HCT116 (cell line): ENCODE measurements at regions not wholly inside any gene's neighbourhood (a gene's known extent, or its start where the extent isn't known, plus 50 kb on each side); places are given as distances from the start of the nearest gene placed in this dataset.

Source experiments
- ATAC-seq: fragments of 200-7000 bp; cut with Tn5 transposase; 2 replicates; pipeline ENCODE4 v1.9.1; 2020; ENCODE audit warnings: mild to moderate bottlenecking, moderate library complexity
- BruUV-seq: library from RNA; stranded (reverse); fragments of 400-500 nt; replicated peaks from 2 replicates; lab custom pipeline; 2021; lab: Mats Ljungman, UMichigan
- CTCF ChIA-PET: fragments of 300-600 bp; sonication (Branson Sonifier 250); formaldehyde crosslinking; loops from one replicate; lab custom pipeline; 2021; ENCODE audit warnings: antibody characterized with exemption; lab: Charles Lee
- POLR2A ChIA-PET: fragments of 300-600, 350-600 bp; sonication (Branson Sonifier 250); formaldehyde crosslinking; loops from one replicate; lab custom pipeline; 2021; ENCODE audit warnings: antibody characterized with exemption; lab: Charles Lee
- RAD21 ChIA-PET, 2 experiments: fragments of 300-600 bp; sonication (Branson Sonifier 250); formaldehyde crosslinking; loops; one replicate each; lab custom pipeline; 2023; ENCODE audit warnings: low total read pairs in 2 of 2; ENCODE audit not compliant: uncharacterized antibody in 2 of 2, unreplicated experiment in 2 of 2, low non-redundant PET in 1 of 2; lab: Charles Lee
- DNase-seq: peaks from one replicate; pipeline ENCODE4 v3.0.0-alpha.2; 2010; ENCODE audit warnings: low read depth, low spot score
- H2AFZ ChIP-seq: fragments of 200-600 bp; shearing (Covaris generic), sonication (generic); 2 replicates; pipeline ENCODE4 v1.6.1; 2017; ENCODE audit warnings: low read depth, mixed run types, mixed read lengths, antibody characterized with exemption, low read length; ENCODE audit not compliant: poor library complexity, severe bottlenecking
- H3K27ac ChIP-seq: 2 replicates; pipeline ENCODE4 v1.5.1; 2012; ENCODE audit warnings: low read depth, low read length
- H3K27me3 ChIP-seq: fragments of 200-600 bp; sonication (generic); 2 replicates; pipeline ENCODE4 v1.6.1; 2016; ENCODE audit warnings: mixed run types, low read length, mixed read lengths; ENCODE audit not compliant: insufficient read depth
- H3K36me3 ChIP-seq, 2 experiments: fragments of 200-500 bp in 1 of 2; fragments of 200-600 bp in 1 of 2; sonication (Bioruptor generic) in 1 of 2; sonication (generic) in 1 of 2; 2 replicates each; pipeline versions ENCODE4 v1.5.1 to v1.6.1; 2014 to 2016; ENCODE audit warnings: low read length in 2 of 2, inconsistent platforms in 1 of 2, mixed read lengths in 1 of 2, mixed run types in 1 of 2; ENCODE audit not compliant: insufficient read depth in 2 of 2, control insufficient read depth in 1 of 2
- H3K4me1 ChIP-seq, 2 experiments: fragments of 200-600 bp in 1 of 2; sonication (generic) in 1 of 2; 2 replicates each; pipeline versions ENCODE4 v1.5.1 to v1.6.1; 2012 to 2017; ENCODE audit warnings: low read length in 2 of 2, inconsistent platforms in 1 of 2, mild to moderate bottlenecking in 1 of 2, mixed read lengths in 1 of 2, mixed run types in 1 of 2, moderate library complexity in 1 of 2; ENCODE audit not compliant: insufficient read depth in 2 of 2, control insufficient read depth in 1 of 2
- H3K4me2 ChIP-seq: fragments of 200-600 bp; sonication (generic); 2 replicates; pipeline ENCODE4 v1.6.1; 2017; ENCODE audit warnings: mixed run types, low read length, mixed read lengths
- H3K4me3 ChIP-seq, 2 experiments: fragments of 200-600 bp in 1 of 2; sonication (generic) in 1 of 2; replicated peaks in 1 of 2; 2 replicates each; pipeline ENCODE4 v1.5.1; 2011 to 2016; ENCODE audit warnings: low read length in 2 of 2, control low read depth in 1 of 2, low read depth in 1 of 2, mild to moderate bottlenecking in 1 of 2, mixed read lengths in 1 of 2, mixed run types in 1 of 2
- H3K79me2 ChIP-seq: fragments of 200-600 bp; sonication (generic); 2 replicates; pipeline ENCODE4 v1.6.1; 2017; ENCODE audit warnings: mild to moderate bottlenecking, mixed run types, low read length, moderate library complexity, mixed read lengths; ENCODE audit not compliant: insufficient read depth
- H3K9ac ChIP-seq: fragments of 200-600 bp; sonication (generic); 2 replicates; pipeline ENCODE4 v1.6.1; 2016; ENCODE audit warnings: low read length, mixed read lengths
- H3K9me2 ChIP-seq: fragments of 200-600 bp; sonication (generic), shearing (Covaris generic); 2 replicates; pipeline ENCODE4 v1.6.1; 2017; ENCODE audit warnings: mixed run types, mild to moderate bottlenecking, moderate library complexity; ENCODE audit not compliant: insufficient read depth
- H3K9me3 ChIP-seq, 2 experiments: fragments of 200-500 bp in 1 of 2; fragments of 200-600 bp in 1 of 2; sonication (Bioruptor generic) in 1 of 2; sonication (generic) in 1 of 2; 2 replicates each; pipeline ENCODE4 v1.6.1; 2014 to 2017; ENCODE audit warnings: low read length in 2 of 2, mixed read lengths in 2 of 2, inconsistent platforms in 1 of 2, low read depth in 1 of 2, mild to moderate bottlenecking in 1 of 2, mixed run types in 1 of 2, moderate library complexity in 1 of 2; ENCODE audit not compliant: control insufficient read depth in 1 of 2, insufficient read depth in 1 of 2
- H4K20me1 ChIP-seq: fragments of 200-600 bp; sonication (generic), shearing (Covaris generic); 2 replicates; pipeline ENCODE4 v1.6.1; 2017; ENCODE audit warnings: mixed run types, mild to moderate bottlenecking, moderate library complexity; ENCODE audit not compliant: insufficient read depth
- ATF3 ChIP-seq: IDR thresholded peaks from 2 replicates; pipeline ENCODE4 v1.6.1; 2012
- CEBPB ChIP-seq: IDR thresholded peaks from 2 replicates; pipeline ENCODE4 v1.6.1; 2012; ENCODE audit warnings: low read depth
- CTCF ChIP-seq, 3 experiments: fragments of 200-600 bp in 1 of 3; sonication (generic) in 1 of 3; IDR thresholded peaks in 2 of 3; conservative IDR thresholded peaks in 1 of 3; 2 replicates each; pipeline ENCODE4 v1.5.1; 2012 to 2017; ENCODE audit warnings: low read depth in 2 of 3, low read length in 2 of 3, antibody characterized with exemption in 1 of 3, borderline replicate concordance in 1 of 3, control low read depth in 1 of 3, mild to moderate bottlenecking in 1 of 3, mixed read lengths in 1 of 3, mixed run types in 1 of 3, moderate library complexity in 1 of 3; ENCODE audit not compliant: insufficient read depth in 1 of 3
- EGR1 ChIP-seq: IDR thresholded peaks from 2 replicates; pipeline ENCODE4 v1.6.1; 2012; ENCODE audit warnings: low read depth
- ELF1 ChIP-seq: IDR thresholded peaks from 2 replicates; pipeline ENCODE4 v1.6.1; 2012; ENCODE audit warnings: low read depth, borderline replicate concordance
- EZH2 ChIP-seq: fragments of 200-600 bp; sonication (generic); IDR thresholded peaks from 2 replicates; pipeline ENCODE4 v1.6.1; 2017; ENCODE audit warnings: antibody characterized with exemption, mixed run types
- FOSL1 ChIP-seq: IDR thresholded peaks from 2 replicates; pipeline ENCODE4 v1.6.1; 2012; ENCODE audit warnings: low read depth
- JUND ChIP-seq: IDR thresholded peaks from 2 replicates; pipeline ENCODE4 v1.6.1; 2012
- MAX ChIP-seq: IDR thresholded peaks from 2 replicates; pipeline ENCODE4 v1.6.1; 2012
- POLR2AphosphoS5 ChIP-seq: IDR thresholded peaks from 2 replicates; pipeline ENCODE4 v1.6.1; 2011; ENCODE audit warnings: mild to moderate bottlenecking, low read depth, low read length, moderate library complexity
- RAD21 ChIP-seq: IDR thresholded peaks from 2 replicates; pipeline ENCODE4 v1.6.1; 2012; ENCODE audit warnings: low read depth, mild to moderate bottlenecking
- REST ChIP-seq: IDR thresholded peaks from 2 replicates; pipeline ENCODE4 v1.6.1; 2012; ENCODE audit warnings: low read depth
- SIN3A ChIP-seq: IDR thresholded peaks from 2 replicates; pipeline ENCODE4 v1.6.1; 2012; ENCODE audit warnings: low read depth
- SRF ChIP-seq: IDR thresholded peaks from 2 replicates; pipeline ENCODE4 v1.6.1; 2012; ENCODE audit warnings: low read depth
- TCF7L2 ChIP-seq: IDR thresholded peaks from 2 replicates; pipeline ENCODE4 v1.7.0; 2011; ENCODE audit warnings: borderline replicate concordance, inconsistent platforms; ENCODE audit not compliant: insufficient read depth, insufficient read length; ENCODE audit errors: extremely low read depth
- YY1 ChIP-seq: IDR thresholded peaks from 2 replicates; pipeline ENCODE4 v1.6.1; 2011; ENCODE audit warnings: low read length, low read depth, moderate library complexity, mild to moderate bottlenecking; ENCODE audit not compliant: insufficient replicate concordance; ENCODE audit errors: extremely low read depth
- ZNF274 ChIP-seq: fragments of 200-500 bp; sonication (Bioruptor generic); IDR thresholded peaks from 2 replicates; pipeline ENCODE4 v1.6.1; 2014; ENCODE audit warnings: mild to moderate bottlenecking, low read depth, low read length, inconsistent platforms
- intact Hi-C: fragments of 100-400 bp; cut with micrococcal nuclease; formaldehyde crosslinking; loops from 2 replicates; pipeline ENCODE4 v1.10.0; 2022

GRCh38 chr2:72011370-72011689 is 136.3 kb downstream of the CYP26B1 start (continued):
- no peak for TF ChIP-seq REST
- no peak for TF ChIP-seq MAX
- TF ChIP-seq RAD21 = no peak
- TF ChIP-seq ATF3 = no peak
- TF ChIP-seq ELF1 = no peak

GRCh38 chr2:72010647-72011369 is 136.9 kb downstream of the CYP26B1 start:
- Histone ChIP-seq H3K4me2 (no peak overlapping the region), H2AFZ (peak overlapping the region; percentile 26), H3K79me2 (no peaks in the 10 kb centered on the region), H3K9ac (no peak overlapping the region), H3K9me2 (no peaks in the 10 kb centered on the region), H3K27me3 (no peaks in the 10 kb centered on the region), H3K4me1 (peaks cover 0 to 12% of the 10 kb centered on the region in 2 experiments; a peak in 3 of 4 replicates), H3K4me3 (no peak overlapping the region), H4K20me1 (no peaks in the 10 kb centered on the region), H3K36me3 (no peaks in the 10 kb centered on the region), H3K27ac (no peak overlapping the region), H3K9me3 (no peaks in the 10 kb centered on the region)
- ChIA-PET RAD21 (no interaction called here), POLR2A (no interaction called here), CTCF (no interaction called here)
- no TSS peak for BruUV-seq
- DNase-seq (no peak), ATAC-seq (no peak)
- no peak for TF ChIP-seq SRF
- no peak for TF ChIP-seq YY1
- TF ChIP-seq FOSL1 = no peak
- TF ChIP-seq EZH2 = no peak
- TF ChIP-seq EGR1 = no peak
- no peak for TF ChIP-seq ATF3
- TF ChIP-seq RAD21 = no peak
- TF ChIP-seq ZNF274 = no peak
- TF ChIP-seq SIN3A = no peak
- TF ChIP-seq POLR2AphosphoS5 = no peak
- TF ChIP-seq CTCF (IDR thresholded peaks at IDR 0.05 in 2 of 3, conservative IDR thresholded peaks at IDR 0.05 in 1 of 3; ENCODE audit: borderline replicate concordance in 1 of 3, insufficient read depth in 1 of 3, low read depth in 2 of 3, low read length in 2 of 3) = no peak
- TF ChIP-seq ELF1 = no peak
- TF ChIP-seq CEBPB = no peak
- TF ChIP-seq TCF7L2 = no peak
- no peak for TF ChIP-seq JUND
- intact Hi-C loops = no loop called here
